SK-N-SH treated with all-trans-retinoic acid at 6 μM for 48 hours (cell line): ENCODE measurements at regions not wholly inside any gene's neighbourhood (a gene's known extent, or its start where the extent isn't known, plus 50 kb on each side); places are given as distances from the start of the nearest gene placed in this dataset.

Experiments
- ATAC-seq: fragments of 200-7000 bp; cut with Tn5 transposase; 3 replicates; pipeline ENCODE4 v1.9.1; 2020; ENCODE audit warnings: mild to moderate bottlenecking, moderate library complexity
- ARNTL ChIP-seq: fragments of 450-650 bp; formaldehyde crosslinking; IDR thresholded peaks from 2 replicates; pipeline ENCODE4 v1.5.0; 2020; ENCODE audit warnings: low read depth, mild to moderate bottlenecking, moderate library complexity, borderline replicate concordance
- BACH2 ChIP-seq: fragments of 250-450 bp; sonication (Bioruptor Pico); IDR thresholded peaks from 2 replicates; pipeline ENCODE4 v1.9.0; 2021; ENCODE audit warnings: mild to moderate bottlenecking, borderline replicate concordance
- CSDC2 ChIP-seq: fragments of 250-450 bp; sonication (Bioruptor Pico); IDR thresholded peaks from 2 replicates; pipeline ENCODE4 v1.5.0; 2020; ENCODE audit warnings: mild to moderate bottlenecking, moderate library complexity
- ESRRG ChIP-seq: fragments of 250-450 bp; sonication (Bioruptor Pico); IDR thresholded peaks from 2 replicates; pipeline ENCODE4 v1.6.1; 2021; ENCODE audit warnings: mild to moderate bottlenecking
- GLIS3 ChIP-seq: fragments of 250-450 bp; sonication (Bioruptor Pico); IDR thresholded peaks from 2 replicates; pipeline ENCODE4 v1.5.0; 2020; ENCODE audit warnings: mild to moderate bottlenecking, moderate library complexity
- ISL1 ChIP-seq: fragments of 250-450 bp; sonication (Bioruptor Pico); IDR thresholded peaks from 2 replicates; pipeline ENCODE4 v2.1.2; 2022; ENCODE audit warnings: mild to moderate bottlenecking, moderate library complexity
- OSR1 ChIP-seq: fragments of 250-450 bp; sonication (Bioruptor Pico); IDR thresholded peaks from 2 replicates; pipeline ENCODE4 v1.8.0; 2022; ENCODE audit warnings: moderate library complexity, mild to moderate bottlenecking, inconsistent platforms
- PPARA ChIP-seq: fragments of 250-450 bp; sonication (Bioruptor Pico); IDR thresholded peaks from 2 replicates; pipeline ENCODE4 v1.5.0; 2020; ENCODE audit warnings: mild to moderate bottlenecking, borderline replicate concordance
- RARB ChIP-seq: fragments of 250-450 bp; sonication (Bioruptor Pico); IDR thresholded peaks from 2 replicates; pipeline ENCODE4 v1.8.0; 2021; ENCODE audit warnings: mild to moderate bottlenecking, moderate library complexity
- SNAI2 ChIP-seq: fragments of 250-450 bp; sonication (Bioruptor Pico); IDR thresholded peaks from 2 replicates; pipeline ENCODE4 v1.5.0; 2020; ENCODE audit warnings: mild to moderate bottlenecking, moderate library complexity
- TCF4 ChIP-seq: fragments of 250-450 bp; sonication (Bioruptor Pico); IDR thresholded peaks from 2 replicates; pipeline ENCODE4 v1.8.0; 2021; ENCODE audit warnings: mild to moderate bottlenecking, moderate library complexity, borderline replicate concordance
- TOX ChIP-seq: fragments of 250-450 bp; sonication (Bioruptor Pico); IDR thresholded peaks from 2 replicates; pipeline ENCODE4 v1.8.0; 2021; ENCODE audit warnings: mild to moderate bottlenecking, moderate library complexity, borderline replicate concordance
- ZC3H10 ChIP-seq: fragments of 250-450 bp; sonication (Bioruptor Pico); IDR thresholded peaks from 2 replicates; pipeline ENCODE4 v1.5.1; 2021; ENCODE audit warnings: mild to moderate bottlenecking, moderate library complexity
- ZFP30 ChIP-seq: fragments of 450-650 bp; formaldehyde crosslinking; IDR thresholded peaks from 2 replicates; pipeline ENCODE4 v1.5.0; 2022; ENCODE audit warnings: mild to moderate bottlenecking, moderate library complexity
- ZNF565 ChIP-seq: fragments of 450-650 bp; formaldehyde crosslinking; conservative IDR thresholded peaks from 2 replicates; pipeline ENCODE4 v1.5.0; 2020; ENCODE audit warnings: low read depth, mild to moderate bottlenecking, moderate library complexity
- ZNF8 ChIP-seq: fragments of 450-650 bp; formaldehyde crosslinking; IDR thresholded peaks from 2 replicates; pipeline ENCODE4 v1.5.0; 2020; ENCODE audit warnings: mild to moderate bottlenecking, moderate library complexity
- TF ChIP-seq, protein P1 (sequence below): fragments of 250-450 bp; sonication (Bioruptor Pico); IDR thresholded peaks from 2 replicates; pipeline ENCODE4 v1.5.1; 2021; ENCODE audit warnings: mild to moderate bottlenecking, moderate library complexity
- TF ChIP-seq, protein P2 (sequence below): fragments of 250-450 bp; sonication (Bioruptor Pico); IDR thresholded peaks from 2 replicates; pipeline ENCODE4 v1.8.0; 2020; ENCODE audit warnings: mild to moderate bottlenecking, moderate library complexity, borderline replicate concordance
- TF ChIP-seq, protein P3 (sequence below): fragments of 250-450 bp; sonication (Bioruptor Pico); IDR thresholded peaks from 2 replicates; pipeline ENCODE4 v1.8.0; 2021; ENCODE audit warnings: low read depth, mild to moderate bottlenecking, moderate library complexity, borderline replicate concordance
- TF ChIP-seq, protein P4 (sequence below): fragments of 250-450 bp; sonication (Bioruptor Pico); IDR thresholded peaks from 2 replicates; pipeline ENCODE4 v1.5.0; 2020; ENCODE audit warnings: mild to moderate bottlenecking, moderate library complexity
- TF ChIP-seq, protein P5 (sequence below): fragments of 250-450 bp; sonication (Bioruptor Pico); IDR thresholded peaks from 2 replicates; pipeline ENCODE4 v1.5.1; 2020; ENCODE audit warnings: low read depth, mild to moderate bottlenecking, moderate library complexity

DNA sequence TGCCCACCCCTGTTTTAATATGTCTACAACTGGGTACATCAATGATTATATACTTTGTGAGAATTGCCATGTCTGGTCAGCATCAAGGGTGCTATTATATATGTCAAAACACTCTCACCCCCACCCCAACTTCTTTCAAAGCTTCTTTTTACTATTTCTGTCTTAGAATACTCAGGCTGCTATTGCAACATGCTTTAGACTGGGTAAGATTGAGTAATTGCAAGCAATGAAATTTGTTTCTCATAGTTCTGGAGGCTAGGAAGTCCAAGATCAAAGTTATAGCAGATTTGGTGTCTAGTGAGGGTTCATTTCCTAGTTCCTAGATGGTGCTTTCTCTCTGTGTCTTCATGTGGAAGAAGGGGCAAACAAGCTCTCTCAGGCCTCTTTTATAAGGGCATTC lies 100.5 kb upstream of the KCNK1 start:
- no peak for TF ChIP-seq ZNF565
- no peak for TF ChIP-seq PPARA
- TF ChIP-seq, protein P1, sequence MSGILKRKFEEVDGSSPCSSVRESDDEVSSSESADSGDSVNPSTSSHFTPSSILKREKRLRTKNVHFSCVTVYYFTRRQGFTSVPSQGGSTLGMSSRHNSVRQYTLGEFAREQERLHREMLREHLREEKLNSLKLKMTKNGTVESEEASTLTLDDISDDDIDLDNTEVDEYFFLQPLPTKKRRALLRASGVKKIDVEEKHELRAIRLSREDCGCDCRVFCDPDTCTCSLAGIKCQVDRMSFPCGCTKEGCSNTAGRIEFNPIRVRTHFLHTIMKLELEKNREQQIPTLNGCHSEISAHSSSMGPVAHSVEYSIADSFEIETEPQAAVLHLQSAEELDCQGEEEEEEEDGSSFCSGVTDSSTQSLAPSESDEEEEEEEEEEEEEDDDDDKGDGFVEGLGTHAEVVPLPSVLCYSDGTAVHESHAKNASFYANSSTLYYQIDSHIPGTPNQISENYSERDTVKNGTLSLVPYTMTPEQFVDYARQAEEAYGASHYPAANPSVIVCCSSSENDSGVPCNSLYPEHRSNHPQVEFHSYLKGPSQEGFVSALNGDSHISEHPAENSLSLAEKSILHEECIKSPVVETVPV, result no peak
- no peak for TF ChIP-seq ISL1 (CRISPR knock-in tag)
- TF ChIP-seq TCF4 (CRISPR knock-in tag), result no peak
- TF ChIP-seq, protein P2, sequence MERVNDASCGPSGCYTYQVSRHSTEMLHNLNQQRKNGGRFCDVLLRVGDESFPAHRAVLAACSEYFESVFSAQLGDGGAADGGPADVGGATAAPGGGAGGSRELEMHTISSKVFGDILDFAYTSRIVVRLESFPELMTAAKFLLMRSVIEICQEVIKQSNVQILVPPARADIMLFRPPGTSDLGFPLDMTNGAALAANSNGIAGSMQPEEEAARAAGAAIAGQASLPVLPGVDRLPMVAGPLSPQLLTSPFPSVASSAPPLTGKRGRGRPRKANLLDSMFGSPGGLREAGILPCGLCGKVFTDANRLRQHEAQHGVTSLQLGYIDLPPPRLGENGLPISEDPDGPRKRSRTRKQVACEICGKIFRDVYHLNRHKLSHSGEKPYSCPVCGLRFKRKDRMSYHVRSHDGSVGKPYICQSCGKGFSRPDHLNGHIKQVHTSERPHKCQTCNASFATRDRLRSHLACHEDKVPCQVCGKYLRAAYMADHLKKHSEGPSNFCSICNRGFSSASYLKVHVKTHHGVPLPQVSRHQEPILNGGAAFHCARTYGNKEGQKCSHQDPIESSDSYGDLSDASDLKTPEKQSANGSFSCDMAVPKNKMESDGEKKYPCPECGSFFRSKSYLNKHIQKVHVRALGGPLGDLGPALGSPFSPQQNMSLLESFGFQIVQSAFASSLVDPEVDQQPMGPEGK (CRISPR knock-in tag), result no peak
- TF ChIP-seq, protein P3, sequence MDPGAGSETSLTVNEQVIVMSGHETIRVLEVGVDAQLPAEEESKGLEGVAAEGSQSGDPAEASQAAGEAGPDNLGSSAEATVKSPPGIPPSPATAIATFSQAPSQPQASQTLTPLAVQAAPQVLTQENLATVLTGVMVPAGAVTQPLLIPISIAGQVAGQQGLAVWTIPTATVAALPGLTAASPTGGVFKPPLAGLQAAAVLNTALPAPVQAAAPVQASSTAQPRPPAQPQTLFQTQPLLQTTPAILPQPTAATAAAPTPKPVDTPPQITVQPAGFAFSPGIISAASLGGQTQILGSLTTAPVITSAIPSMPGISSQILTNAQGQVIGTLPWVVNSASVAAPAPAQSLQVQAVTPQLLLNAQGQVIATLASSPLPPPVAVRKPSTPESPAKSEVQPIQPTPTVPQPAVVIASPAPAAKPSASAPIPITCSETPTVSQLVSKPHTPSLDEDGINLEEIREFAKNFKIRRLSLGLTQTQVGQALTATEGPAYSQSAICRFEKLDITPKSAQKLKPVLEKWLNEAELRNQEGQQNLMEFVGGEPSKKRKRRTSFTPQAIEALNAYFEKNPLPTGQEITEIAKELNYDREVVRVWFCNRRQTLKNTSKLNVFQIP (CRISPR knock-in tag), result no peak
- TF ChIP-seq GLIS3 (CRISPR knock-in tag), result no peak
- TF ChIP-seq ZFP30 (CRISPR knock-in tag), result no peak
- no peak for TF ChIP-seq ESRRG (CRISPR knock-in tag)
- no peak for TF ChIP-seq ARNTL (CRISPR knock-in tag)
- TF ChIP-seq SNAI2 (CRISPR knock-in tag), result no peak
- TF ChIP-seq, protein P4, sequence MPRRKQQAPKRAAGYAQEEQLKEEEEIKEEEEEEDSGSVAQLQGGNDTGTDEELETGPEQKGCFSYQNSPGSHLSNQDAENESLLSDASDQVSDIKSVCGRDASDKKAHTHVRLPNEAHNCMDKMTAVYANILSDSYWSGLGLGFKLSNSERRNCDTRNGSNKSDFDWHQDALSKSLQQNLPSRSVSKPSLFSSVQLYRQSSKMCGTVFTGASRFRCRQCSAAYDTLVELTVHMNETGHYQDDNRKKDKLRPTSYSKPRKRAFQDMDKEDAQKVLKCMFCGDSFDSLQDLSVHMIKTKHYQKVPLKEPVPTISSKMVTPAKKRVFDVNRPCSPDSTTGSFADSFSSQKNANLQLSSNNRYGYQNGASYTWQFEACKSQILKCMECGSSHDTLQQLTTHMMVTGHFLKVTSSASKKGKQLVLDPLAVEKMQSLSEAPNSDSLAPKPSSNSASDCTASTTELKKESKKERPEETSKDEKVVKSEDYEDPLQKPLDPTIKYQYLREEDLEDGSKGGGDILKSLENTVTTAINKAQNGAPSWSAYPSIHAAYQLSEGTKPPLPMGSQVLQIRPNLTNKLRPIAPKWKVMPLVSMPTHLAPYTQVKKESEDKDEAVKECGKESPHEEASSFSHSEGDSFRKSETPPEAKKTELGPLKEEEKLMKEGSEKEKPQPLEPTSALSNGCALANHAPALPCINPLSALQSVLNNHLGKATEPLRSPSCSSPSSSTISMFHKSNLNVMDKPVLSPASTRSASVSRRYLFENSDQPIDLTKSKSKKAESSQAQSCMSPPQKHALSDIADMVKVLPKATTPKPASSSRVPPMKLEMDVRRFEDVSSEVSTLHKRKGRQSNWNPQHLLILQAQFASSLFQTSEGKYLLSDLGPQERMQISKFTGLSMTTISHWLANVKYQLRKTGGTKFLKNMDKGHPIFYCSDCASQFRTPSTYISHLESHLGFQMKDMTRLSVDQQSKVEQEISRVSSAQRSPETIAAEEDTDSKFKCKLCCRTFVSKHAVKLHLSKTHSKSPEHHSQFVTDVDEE (CRISPR knock-in tag), result no peak
- TF ChIP-seq CSDC2, result no peak
- TF ChIP-seq OSR1 (CRISPR knock-in tag), result no peak
- no peak for TF ChIP-seq ZC3H10 (CRISPR knock-in tag)
- TF ChIP-seq, protein P5, sequence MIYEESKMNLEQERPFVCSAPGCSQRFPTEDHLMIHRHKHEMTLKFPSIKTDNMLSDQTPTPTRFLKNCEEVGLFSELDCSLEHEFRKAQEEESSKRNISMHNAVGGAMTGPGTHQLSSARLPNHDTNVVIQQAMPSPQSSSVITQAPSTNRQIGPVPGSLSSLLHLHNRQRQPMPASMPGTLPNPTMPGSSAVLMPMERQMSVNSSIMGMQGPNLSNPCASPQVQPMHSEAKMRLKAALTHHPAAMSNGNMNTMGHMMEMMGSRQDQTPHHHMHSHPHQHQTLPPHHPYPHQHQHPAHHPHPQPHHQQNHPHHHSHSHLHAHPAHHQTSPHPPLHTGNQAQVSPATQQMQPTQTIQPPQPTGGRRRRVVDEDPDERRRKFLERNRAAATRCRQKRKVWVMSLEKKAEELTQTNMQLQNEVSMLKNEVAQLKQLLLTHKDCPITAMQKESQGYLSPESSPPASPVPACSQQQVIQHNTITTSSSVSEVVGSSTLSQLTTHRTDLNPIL, result no peak
- no peak for ATAC-seq

- ATAC-seq, result no peak
- TF ChIP-seq, protein P1, result no peak
- TF ChIP-seq TCF4 (CRISPR knock-in tag) (no peak), GLIS3 (CRISPR knock-in tag) (no peak), BACH2 (CRISPR knock-in tag) (no peak), CSDC2 (no peak), TOX (no peak), ISL1 (CRISPR knock-in tag) (no peak), SNAI2 (CRISPR knock-in tag) (no peak), RARB (CRISPR knock-in tag) (no peak), PPARA (no peak), ARNTL (CRISPR knock-in tag) (no peak), ZNF8 (CRISPR knock-in tag) (no peak), ZNF565 (no peak)
- TF ChIP-seq, protein P3 (CRISPR knock-in tag), result no peak
- TF ChIP-seq, protein P5, result no peak
- TF ChIP-seq, all 23 proteins: peak for 0
These were observed 98.9 kb upstream of the KCNK1 start for GRCh38 chr1:233514946-233515391.
